8988T (cell line): ENCODE measurements at regions not wholly inside any gene's neighbourhood (a gene's known extent, or its start where the extent isn't known, plus 50 kb on each side); places are given as distances from the start of the nearest gene placed in this dataset.

Source experiments
- DNase-seq: peaks from one replicate; pipeline ENCODE4 v3.0.0; 2011

GRCh38 chr10:29098423-29098822 lies 190.4 kb upstream of the LYZL1 start:
- DNase-seq, result no peak

- no peak for DNase-seq
Observed at GRCh38 chr10:29099001-29099400, 189.9 kb upstream of the LYZL1 start.

GRCh38 chr10:29099415-29099814 lies 189.5 kb upstream of the LYZL1 start:
- no peak for DNase-seq

- DNase-seq, result no peak
Observed at GRCh38 chr10:29100505-29100904, 188.4 kb upstream of the LYZL1 start.

GRCh38 chr10:29102233-29102632 lies 186.6 kb upstream of the LYZL1 start:
- no peak for DNase-seq

- DNase-seq, result no peak
Observed at GRCh38 chr10:29102636-29103035, 186.2 kb upstream of the LYZL1 start.

GRCh38 chr10:29104661-29105399 lies 184.0 kb upstream of the LYZL1 start:
- DNase-seq, result no peak

GRCh38 chr10:29105516-29106215 lies 183.2 kb upstream of the LYZL1 start:
- DNase-seq, result no peak

GRCh38 chr10:29106287-29106686 lies 182.6 kb upstream of the LYZL1 start:
- DNase-seq, result no peak

GRCh38 chr10:29107866-29108498 lies 180.9 kb upstream of the LYZL1 start:
- no peak for DNase-seq

GRCh38 chr10:29109707-29110571 lies 178.9 kb upstream of the LYZL1 start:
- DNase-seq, result no peak

- no peak for DNase-seq
Observed at GRCh38 chr10:29112827-29113615, 175.8 kb upstream of the LYZL1 start.

- no peak for DNase-seq
Observed at GRCh38 chr10:29113616-29113945, 175.3 kb upstream of the LYZL1 start.

GRCh38 chr10:29114141-29114540 lies 174.7 kb upstream of the LYZL1 start:
- no peak for DNase-seq

- DNase-seq, result no peak
Observed at GRCh38 chr10:29117781-29118180, 171.1 kb upstream of the LYZL1 start.

- no peak for DNase-seq
Observed at GRCh38 chr10:29119374-29119773, 169.5 kb upstream of the LYZL1 start.

- no peak for DNase-seq
Observed at GRCh38 chr10:29120216-29120615, 168.7 kb upstream of the LYZL1 start.

- no peak for DNase-seq
Observed at GRCh38 chr10:29124864-29125263, 164.0 kb upstream of the LYZL1 start.

GRCh38 chr10:29127037-29127700 lies 161.7 kb upstream of the LYZL1 start:
- DNase-seq, result no peak

GRCh38 chr10:29127731-29128130 lies 161.1 kb upstream of the LYZL1 start:
- no peak for DNase-seq

GRCh38 chr10:29130190-29130673 lies 158.6 kb upstream of the LYZL1 start:
- no peak for DNase-seq
